ENCODE measurements at regions not wholly inside any gene's neighbourhood (a gene's known extent, or its start where the extent isn't known, plus 50 kb on each side); places are given as distances from the start of the nearest gene placed in this dataset.
"Not testable (repeated sequence)": the region's sequence is repeated elsewhere in the genome, so short reads cannot be mapped to it uniquely, and the experiment has no call there.

DNA sequence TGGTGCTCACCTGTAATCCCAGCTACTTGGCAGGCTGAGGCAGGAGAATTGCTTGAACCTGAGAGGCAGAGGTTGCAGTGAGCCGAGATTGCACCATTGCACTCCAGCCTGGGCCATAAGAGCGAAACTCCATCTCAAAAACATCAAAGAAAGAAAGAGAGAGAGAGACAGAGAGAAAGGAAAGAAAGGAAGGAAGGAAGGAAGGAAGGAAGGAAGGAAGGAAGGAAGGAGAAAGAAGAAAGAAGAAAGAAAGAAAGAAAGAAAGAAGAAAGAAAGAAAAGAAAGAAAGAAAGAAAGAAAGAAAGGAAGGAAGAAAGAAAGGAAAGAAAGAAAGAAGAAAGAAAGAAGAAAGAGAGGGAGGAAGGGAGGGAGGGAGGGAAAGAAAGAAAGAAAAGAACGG, 69.4 kb upstream of the SLC25A33 start:
- DNase-seq, result not testable (repeated sequence)

DNA sequence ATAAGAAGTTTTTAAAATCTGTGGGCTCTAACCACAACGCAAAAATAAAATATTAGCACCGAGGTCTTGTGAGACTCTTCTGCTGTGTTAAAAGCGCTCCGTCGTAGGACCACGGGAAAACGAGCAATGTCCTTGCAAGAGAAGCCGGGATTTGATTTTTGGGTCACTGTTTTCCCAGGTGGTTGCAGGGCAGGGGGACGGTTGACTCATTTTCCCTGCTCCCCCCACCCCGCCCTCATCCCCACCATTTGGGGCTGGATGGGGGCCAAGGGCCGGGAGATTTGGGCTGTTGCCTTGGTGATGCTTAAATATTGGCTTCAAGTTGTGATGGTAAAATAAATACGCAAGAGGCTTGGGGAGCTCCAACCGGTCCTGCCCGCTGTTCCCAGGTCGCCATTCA, 67.6 kb upstream of the SLC25A33 start:
- DNase-seq, result no peak

- no peak for DNase-seq
Measured at GRCh38 chr1:9472386-9473031, 66.8 kb upstream of the SLC25A33 start.

DNA sequence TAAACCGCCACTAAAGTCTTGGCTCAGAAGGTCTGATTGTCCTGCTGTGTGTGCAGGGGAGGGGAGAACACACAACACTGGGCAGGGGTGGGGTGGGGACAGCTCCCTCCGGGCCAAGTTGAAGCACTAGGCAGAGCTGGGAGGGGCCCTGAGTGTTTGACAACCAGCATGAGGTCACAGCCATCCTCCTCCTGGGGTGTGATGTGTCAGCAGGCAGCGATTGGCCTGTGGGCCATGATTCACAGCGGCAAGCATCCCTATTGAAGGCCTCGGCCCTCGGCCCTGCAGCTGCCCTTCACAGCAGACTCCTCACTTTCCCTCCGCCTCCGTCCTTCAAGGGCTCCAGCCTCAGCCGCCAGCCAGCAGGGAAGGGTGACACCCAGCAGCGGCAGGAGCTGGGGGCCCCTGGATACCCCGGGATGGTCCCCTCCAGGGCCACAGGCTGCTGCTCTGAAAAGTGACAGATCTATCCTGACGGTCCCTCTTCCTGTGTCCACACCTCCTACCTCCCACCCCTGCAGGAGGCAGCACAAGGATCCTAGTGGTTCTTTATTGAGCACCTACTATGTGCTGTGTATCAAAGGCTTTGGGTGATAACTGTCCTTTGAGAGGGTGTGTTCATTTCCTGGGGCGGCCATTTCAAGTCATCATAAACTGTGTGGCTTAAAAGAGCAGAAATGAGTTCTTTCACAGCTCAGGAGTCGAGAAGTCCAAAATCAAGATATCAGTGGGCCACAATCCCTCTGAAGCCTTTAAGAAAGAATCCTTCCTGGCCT, 66.0 kb upstream of the SLC25A33 start:
- no peak for DNase-seq

DNA sequence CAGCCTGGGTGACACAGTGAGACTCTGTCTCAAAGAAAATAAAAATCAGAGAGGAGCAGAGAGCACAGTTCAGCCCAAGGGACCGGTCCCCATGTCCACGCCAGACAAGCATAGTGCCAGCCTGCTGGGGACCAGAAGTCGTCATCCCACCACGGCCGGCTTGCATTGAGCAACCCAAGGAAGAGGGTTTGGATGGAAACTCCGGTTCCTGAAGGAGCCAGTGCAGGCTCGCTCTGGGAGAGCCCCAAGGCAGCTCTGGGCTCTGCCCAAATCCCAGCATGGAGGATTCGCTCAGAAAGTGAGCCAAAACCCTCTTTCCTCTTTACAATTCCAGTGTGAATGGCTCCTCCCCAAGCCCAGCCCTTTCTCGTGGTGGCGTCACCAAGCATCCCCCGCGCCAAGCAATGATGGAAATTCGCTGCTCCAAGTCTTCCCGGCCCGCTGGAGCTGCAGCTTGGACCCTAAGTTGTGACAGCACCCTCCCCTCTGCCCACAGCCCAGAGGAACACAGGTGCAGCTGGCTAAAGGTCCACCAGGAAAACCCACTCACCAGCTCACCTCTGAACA, 64.1 kb upstream of the SLC25A33 start:
- no peak for DNase-seq

- DNase-seq, result no peak
Measured at GRCh38 chr1:9476790-9477463, 62.3 kb upstream of the SLC25A33 start.

DNA sequence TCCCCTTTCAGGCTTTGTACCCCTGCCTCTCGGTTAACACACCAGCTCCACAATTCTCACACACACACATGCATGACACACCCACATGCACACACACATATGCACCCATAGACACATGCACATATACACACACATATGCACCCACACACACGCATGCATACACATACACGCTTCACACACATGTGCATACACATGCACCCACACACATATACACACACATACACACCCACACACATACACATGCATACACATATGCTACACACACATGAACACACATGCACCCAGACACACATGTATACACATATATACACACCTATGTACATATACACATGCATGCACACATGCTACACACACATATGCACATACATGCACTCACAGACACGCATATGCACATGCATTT, 61.7 kb upstream of the SLC25A33 start:
- DNase-seq, result no peak

- DNase-seq, result no peak
Measured at GRCh38 chr1:9478021-9478420, 61.2 kb upstream of the SLC25A33 start.

- DNase-seq, result no peak
Measured at GRCh38 chr1:9481048-9481447, 58.2 kb upstream of the SLC25A33 start.

DNA sequence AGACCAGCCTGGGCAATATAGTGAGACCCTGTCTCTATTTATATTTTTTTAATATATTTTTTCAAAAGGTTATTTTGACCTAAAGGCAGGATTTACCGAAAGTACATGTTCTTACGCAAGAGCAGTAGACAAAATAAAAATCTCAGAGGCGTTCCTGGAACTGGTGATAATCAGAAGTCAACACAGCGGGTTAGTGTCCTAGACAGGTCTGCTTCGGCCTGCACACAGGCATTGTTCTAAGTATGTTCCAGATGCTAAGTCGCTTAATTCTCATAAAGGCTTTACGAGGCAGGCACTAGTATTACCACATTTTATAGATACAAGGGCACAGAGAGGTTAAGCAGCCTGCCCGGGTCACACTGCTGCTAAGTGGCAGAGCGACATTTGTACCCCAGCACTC, 56.9 kb upstream of the SLC25A33 start:
- DNase-seq, result no peak

DNA sequence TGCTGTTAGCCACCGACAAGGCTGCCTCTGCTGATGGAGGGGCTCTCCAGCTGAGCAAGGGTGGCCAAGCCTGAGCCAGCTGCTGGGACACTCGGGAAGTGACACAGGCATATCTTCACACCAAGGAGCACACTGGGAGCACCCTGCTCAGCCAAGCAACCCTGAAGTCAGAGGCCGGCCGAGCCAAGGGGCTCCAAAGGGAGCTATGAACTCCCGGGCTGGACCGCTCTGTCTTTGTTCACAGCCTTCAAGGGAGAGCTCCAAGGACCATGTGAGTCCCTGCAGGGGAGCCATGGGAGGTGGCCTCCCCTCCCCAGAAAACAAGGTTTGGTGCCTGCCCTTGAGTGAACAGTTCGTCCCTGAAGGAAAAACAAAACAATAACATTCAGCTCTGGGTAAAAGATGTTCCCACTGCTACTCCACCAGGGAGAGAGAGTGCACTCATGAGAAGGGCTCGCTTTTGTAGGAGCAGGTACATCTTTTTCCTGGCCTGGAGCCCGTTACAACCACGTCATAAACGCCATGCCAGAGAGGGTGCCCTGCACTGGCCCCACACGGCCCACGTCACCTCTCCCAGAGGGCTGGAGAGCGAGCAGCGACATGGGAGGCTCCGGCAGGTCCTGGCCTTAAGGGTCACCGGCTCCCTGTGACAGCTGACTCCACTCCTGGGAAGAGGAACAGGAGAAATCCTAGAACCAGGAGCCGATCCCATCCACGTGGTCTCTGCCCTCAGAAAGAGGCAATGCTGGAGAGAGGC, 56.3 kb upstream of the SLC25A33 start:
- no peak for DNase-seq

- DNase-seq, result no peak
Measured at GRCh38 chr1:9486466-9487140, 52.7 kb upstream of the SLC25A33 start.

Data from stimulated activated CD4-positive, alpha-beta T cell treated with anti-CD3 and anti-CD28 coated beads, Interleukin-4, amount 100 ng/mL, for 1 hour (primary cell).